Transverse colon (tissue), 4 donors: ENCODE measurements at regions not wholly inside any gene's neighbourhood (a gene's known extent, or its start where the extent isn't known, plus 50 kb on each side); places are given as distances from the start of the nearest gene placed in this dataset.

Experiments used
- DNase-seq: peaks from one replicate; pipeline ENCODE4 v3.0.0-alpha.2; 2019
- H3K27ac ChIP-seq, 4 donors: fragments of 200-600 bp; sonication (generic); 2 replicates each; pipeline ENCODE4 v1.5.1; 2016 to 2018; ENCODE audit warnings: inconsistent platforms in 4 of 4
- H3K27me3 ChIP-seq: fragments of 200-600 bp; sonication (generic); 2 replicates; pipeline ENCODE4 v1.5.1; 2017; ENCODE audit warnings: inconsistent platforms
- H3K36me3 ChIP-seq, 4 donors: fragments of 200-600 bp; sonication (generic); 2 replicates each; pipeline ENCODE4 v1.5.1; 2017 to 2019; ENCODE audit warnings: inconsistent platforms in 4 of 4
- H3K4me1 ChIP-seq, 4 donors: fragments of 200-600 bp; sonication (generic); 2 replicates each; pipeline ENCODE4 v1.5.1; 2017 to 2020; ENCODE audit warnings: inconsistent platforms in 4 of 4
- H3K4me3 ChIP-seq, 4 donors: fragments of 200-600 bp; sonication (generic); 1 replicate in 1 of 4; 2 replicates in 3 of 4; pipeline versions ENCODE4 v1.5.1 to v1.6.1; 2017 to 2019; ENCODE audit warnings: inconsistent platforms in 4 of 4
- H3K9me3 ChIP-seq, 2 donors: fragments of 200-600 bp; sonication (generic); 2 replicates each; pipeline ENCODE4 v1.5.1; 2017 to 2019; ENCODE audit warnings: inconsistent platforms in 2 of 2
- CTCF ChIP-seq, 5 experiments: fragments of 200-600 bp in 3 of 5; fragments of 450-650 bp in 2 of 5; sonication (generic) in 3 of 5; IDR thresholded peaks; 1 replicate in 2 of 5; 2 replicates in 3 of 5; pipeline ENCODE4 v1.5.1; 2016 to 2017; ENCODE audit warnings: antibody characterized with exemption in 5 of 5, inconsistent platforms in 3 of 5, mild to moderate bottlenecking in 2 of 5, moderate library complexity in 1 of 5
- EP300 ChIP-seq: sonication (generic); formaldehyde crosslinking; IDR thresholded peaks from one replicate; pipeline ENCODE4 v1.6.1; 2017; ENCODE audit warnings: antibody characterized with exemption, low read depth
- POLR2A ChIP-seq: fragments of 450-650 bp; IDR thresholded peaks from one replicate; pipeline ENCODE4 v1.6.1; 2016; ENCODE audit warnings: antibody characterized with exemption, mild to moderate bottlenecking, moderate library complexity
- POLR2AphosphoS5 ChIP-seq, 3 donors: sonication (generic); formaldehyde crosslinking; IDR thresholded peaks; one replicate each; pipeline ENCODE4 v1.6.1; 2016; ENCODE audit warnings: antibody characterized with exemption in 3 of 3
- WGBS, 2 donors: methylation state at CpG; one replicate each; pipeline ENCODE4 v1.1.5; 2018; ENCODE audit warnings: low coverage in 1 of 2; 5-methylcytosine and 5-hydroxymethylcytosine counted together
- in situ Hi-C, 4 donors: fragments of 200-750 bp; cut with MboI; loops; one replicate each; pipeline versions ENCODE4 v1.15.0 to v1.15.1; 2017; ENCODE audit warnings: low sequenced_read_pairs in 3 of 4, low pct_ligation_motif_present in 1 of 4, low pct_unique_long_range_greater_than_20kb in 1 of 4
- intact Hi-C: fragments of 100-400 bp; cut with DNase I; formaldehyde crosslinking; loops from one replicate; pipeline ENCODE4 v1.15.1; 2023; ENCODE audit warnings: low total_unique reads

DNA sequence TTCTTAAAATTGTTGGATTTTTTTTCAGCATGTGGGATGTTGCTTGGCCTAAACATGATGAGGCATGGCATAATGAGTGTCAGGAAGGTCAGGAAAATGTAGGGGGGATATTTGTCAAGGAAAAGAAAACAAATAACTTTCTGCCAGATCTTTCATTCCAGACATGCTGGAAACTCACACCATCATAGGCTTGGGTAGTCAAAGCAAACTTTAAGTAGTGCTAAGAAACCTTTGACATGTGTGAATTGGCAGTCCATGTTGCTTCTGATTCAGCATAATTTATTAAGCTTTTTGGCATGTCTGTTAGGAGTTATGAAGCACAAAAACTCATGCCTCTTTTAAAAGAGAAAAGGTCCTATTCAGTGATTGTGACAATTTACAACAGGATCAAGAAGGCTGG is 61.3 kb upstream of the MTAP start:
- H3K27ac ChIP-seq, result no peak overlapping the region
- no peaks in the 10 kb centered on the region for H3K27me3 ChIP-seq
- H3K4me3 ChIP-seq, result no peak overlapping the region
- H3K4me1 ChIP-seq, result no peaks in the 10 kb centered on the region
- no peak for TF ChIP-seq POLR2AphosphoS5 (IDR thresholded peaks at IDR 0.05)
- DNase-seq, result no peak
- H3K9me3 ChIP-seq, result no peaks in the 10 kb centered on the region
- intact Hi-C loops, result no loop called here
- no peaks in the 10 kb centered on the region for H3K36me3 ChIP-seq
- in situ Hi-C loops, result no loop called here

DNA sequence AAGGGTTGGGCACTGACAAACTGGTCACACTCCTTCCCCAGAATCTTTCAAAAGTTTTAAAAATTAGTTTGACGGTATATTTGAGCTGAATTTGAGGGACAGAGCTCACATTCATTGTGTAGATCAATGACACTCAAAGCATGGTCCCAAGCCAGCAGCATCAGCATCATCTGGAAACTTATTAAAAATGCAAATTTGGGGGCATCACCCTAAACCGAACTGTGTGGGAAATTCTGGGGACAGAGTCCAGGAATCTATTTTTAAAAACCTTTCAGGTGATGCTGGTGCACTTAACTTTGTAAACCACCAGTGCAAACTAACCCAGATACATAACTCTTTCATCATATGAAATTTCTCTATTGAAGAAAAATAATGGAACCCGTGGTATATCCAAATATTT is 58.1 kb upstream of the MTAP start:
- intact Hi-C loops, result no loop called here
- H3K36me3 ChIP-seq, result no peaks in the 10 kb centered on the region
- no peak for TF ChIP-seq POLR2A
- H3K27me3 ChIP-seq, result no peaks in the 10 kb centered on the region
- no peak overlapping the region for H3K4me3 ChIP-seq
- in situ Hi-C loops, result no loop called here
- WGBS, 2 donors, result 21 to 34% methylated on average over 3 of the region's 3 CpGs
- H3K9me3 ChIP-seq, result no peaks in the 10 kb centered on the region
- no peak for DNase-seq
- no peak overlapping the region for H3K27ac ChIP-seq
- H3K4me1 ChIP-seq, result no peaks in the 10 kb centered on the region

DNA sequence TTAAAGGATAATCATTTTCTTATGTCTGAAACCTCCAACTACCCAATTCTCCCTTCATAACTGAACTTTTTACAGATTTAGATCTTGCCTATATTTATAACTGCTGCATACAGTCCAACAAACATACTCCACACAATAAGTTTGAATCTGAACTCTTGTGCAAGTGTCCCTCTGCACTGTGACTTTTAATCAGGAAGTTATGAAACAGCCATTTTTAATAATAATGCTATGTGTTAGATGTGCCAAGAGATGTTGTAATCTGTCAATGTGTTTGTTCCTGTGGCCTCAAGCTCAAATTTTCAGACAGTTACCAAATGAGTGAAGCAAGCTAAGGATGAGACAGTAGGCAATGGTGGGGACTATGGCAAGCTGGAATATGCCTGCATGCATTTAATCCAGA is 57.6 kb upstream of the MTAP start:
- H3K36me3 ChIP-seq, result no peaks in the 10 kb centered on the region
- in situ Hi-C loops, result no loop called here

GRCh38 chr9:21746550-21746949 is 55.9 kb upstream of the MTAP start:
- Histone ChIP-seq H3K9me3 (no peaks in the 10 kb centered on the region), H3K4me1 (no peaks in the 10 kb centered on the region), H3K27ac (no peak overlapping the region), H3K36me3 (no peaks in the 10 kb centered on the region), H3K27me3 (no peaks in the 10 kb centered on the region), H3K4me3 (no peak overlapping the region)
- DNase-seq, result no peak
- intact Hi-C loops, result no loop called here
- TF ChIP-seq CTCF (IDR thresholded peaks at IDR 0.05) (no peak), POLR2A (no peak), POLR2AphosphoS5 (IDR thresholded peaks at IDR 0.05) (no peak), EP300 (no peak)
- in situ Hi-C loops, result no loop called here
- WGBS, 2 donors, result 22 to 41% methylated on average over 1 of the region's 1 CpG

More for the DNA sequence above, 57.6 kb upstream of the MTAP start:
- Histone ChIP-seq H3K4me3 (no peak overlapping the region), H3K27me3 (no peaks in the 10 kb centered on the region), H3K4me1 (no peaks in the 10 kb centered on the region), H3K9me3 (no peaks in the 10 kb centered on the region), H3K27ac (no peak overlapping the region)
- TF ChIP-seq POLR2A (no peak), POLR2AphosphoS5 (IDR thresholded peaks at IDR 0.05) (no peak), EP300 (no peak), CTCF (IDR thresholded peaks at IDR 0.05) (no peak)
- intact Hi-C loops, result no loop called here
- DNase-seq, result no peak

DNA sequence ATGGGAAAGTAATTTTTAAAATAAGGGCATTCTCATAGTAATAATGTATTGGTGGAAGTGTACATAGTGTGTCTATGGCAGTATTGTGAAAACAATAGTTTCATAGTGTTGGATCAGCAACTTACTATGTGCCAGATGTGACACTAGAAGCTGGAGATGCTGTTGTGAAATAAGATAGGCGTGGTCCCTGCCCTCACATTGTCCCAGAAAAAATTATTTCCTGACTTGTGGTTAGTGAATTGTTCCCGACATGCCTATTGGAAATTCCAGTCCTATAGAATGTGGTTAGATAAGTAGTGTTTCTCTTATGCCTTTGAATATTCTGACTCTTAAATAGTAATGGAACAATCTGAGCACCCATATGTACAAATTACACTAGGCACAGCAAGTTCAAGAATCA is 55.3 kb upstream of the MTAP start:
- WGBS, 2 donors, result 38 to 45% methylated on average over 2 of the region's 2 CpGs
- DNase-seq, result no peak
- Histone ChIP-seq H3K36me3 (no peaks in the 10 kb centered on the region), H3K4me3 (no peak overlapping the region), H3K27ac (no peak overlapping the region), H3K4me1 (no peaks in the 10 kb centered on the region), H3K9me3 (no peaks in the 10 kb centered on the region), H3K27me3 (no peaks in the 10 kb centered on the region)
- no peak for TF ChIP-seq POLR2AphosphoS5 (IDR thresholded peaks at IDR 0.05)
- no peak for TF ChIP-seq POLR2A
- TF ChIP-seq CTCF (IDR thresholded peaks at IDR 0.05), result no peak
- no peak for TF ChIP-seq EP300
- intact Hi-C loops (no loop called here), in situ Hi-C loops (no loop called here)
